GM12878 (cell line): ENCODE measurements at regions not wholly inside any gene's neighbourhood (a gene's known extent, or its start where the extent isn't known, plus 50 kb on each side); places are given as distances from the start of the nearest gene placed in this dataset.

Experiments used
- ATAC-seq: fragments of 200-7000 bp; cut with Tn5 transposase; 3 replicates; pipeline ENCODE4 v1.9.1; 2020; ENCODE audit warnings: mild to moderate bottlenecking, moderate library complexity
- BruUV-seq: library from RNA; stranded (reverse); fragments of 400-500 nt; replicated peaks from 2 replicates; lab custom pipeline; 2021; lab: Mats Ljungman, UMichigan
- CTCF ChIA-PET: fragments of 300-600 bp; sonication (Branson Sonifier 250); formaldehyde crosslinking; extraction: SDS; loops from one replicate; lab custom pipeline; 2021; ENCODE audit warnings: inconsistent platforms; lab: Yijun Ruan, JAX
- POLR2A ChIA-PET: fragments of 350-600 bp; formaldehyde crosslinking; extraction: SDS; loops from one replicate; lab custom pipeline; 2021; ENCODE audit warnings: inconsistent platforms; lab: Charles Lee
- RAD21 ChIA-PET: fragments of 300-600 bp; sonication (Branson Sonifier 250); formaldehyde crosslinking; loops from one replicate; lab custom pipeline; 2023; ENCODE audit warnings: antibody characterized with exemption; ENCODE audit not compliant: unreplicated experiment; lab: Charles Lee
- SMC1A ChIA-PET: fragments of 300-600 bp; sonication (Branson Sonifier 250); formaldehyde crosslinking; loops from one replicate; lab custom pipeline; 2023; ENCODE audit not compliant: unreplicated experiment, uncharacterized antibody; lab: Charles Lee
- DNase-seq: peaks from one replicate; pipeline ENCODE4 v3.0.0-alpha.2; 2011; ENCODE audit warnings: low read depth, low spot score
- FAIRE-seq: peaks from 3 replicates; lab custom pipeline; 2011; peaks lifted over from hg19 to GRCh38; lab: Jason Lieb, UNC
- H2AFZ ChIP-seq: 2 replicates; pipeline ENCODE4 v1.6.0; 2011; ENCODE audit warnings: low read depth, low read length, control low read depth; ENCODE audit not compliant: control insufficient read depth
- H3K27ac ChIP-seq: 2 replicates; pipeline ENCODE4 v1.5.1; 2011; ENCODE audit warnings: control low read depth; ENCODE audit not compliant: control insufficient read depth, insufficient read depth
- H3K27me3 ChIP-seq, 2 experiments: replicated peaks in 1 of 2; 2 replicates each; pipeline versions ENCODE4 v1.6.0 to v1.6.1; 2011; ENCODE audit warnings: low read length in 1 of 2; ENCODE audit not compliant: control insufficient read depth in 2 of 2, insufficient read depth in 2 of 2
- H3K36me3 ChIP-seq, 2 experiments: 2 replicates each; pipeline ENCODE4 v1.5.1; 2011; ENCODE audit warnings: low read length in 1 of 2; ENCODE audit not compliant: control insufficient read depth in 2 of 2, insufficient read depth in 2 of 2
- H3K4me1 ChIP-seq: 2 replicates; pipeline ENCODE4 v1.6.1; 2011; ENCODE audit warnings: mild to moderate bottlenecking, low read length, moderate library complexity, mixed read lengths; ENCODE audit not compliant: control insufficient read depth, insufficient read depth
- H3K4me2 ChIP-seq: 2 replicates; pipeline ENCODE4 v1.6.0; 2011; ENCODE audit warnings: control low read depth; ENCODE audit not compliant: control insufficient read depth, insufficient read depth
- H3K4me3 ChIP-seq: fragments of 200-600 bp; sonication (generic); 2 replicates; pipeline ENCODE4 v1.5.1; 2016
- H3K79me2 ChIP-seq: 2 replicates; pipeline ENCODE4 v1.6.0; 2011; ENCODE audit warnings: low read length; ENCODE audit not compliant: control insufficient read depth, insufficient read depth
- H3K9ac ChIP-seq: 2 replicates; pipeline ENCODE4 v1.8.0; 2011; ENCODE audit warnings: low read length, control low read depth, mixed read lengths; ENCODE audit not compliant: control insufficient read depth, insufficient read depth
- H3K9me3 ChIP-seq: replicated peaks from 3 replicates; pipeline ENCODE4 v1.5.1; 2011; ENCODE audit warnings: mild to moderate bottlenecking, low read length; ENCODE audit not compliant: control insufficient read depth, insufficient read depth
- H4K20me1 ChIP-seq: 2 replicates; pipeline ENCODE4 v1.6.0; 2011; ENCODE audit not compliant: control insufficient read depth, insufficient read depth
- BHLHE40 ChIP-seq, 2 experiments: fragments of 450-650 bp in 1 of 2; IDR thresholded peaks; 2 replicates each; pipeline ENCODE4 v1.6.1; 2011 to 2017; ENCODE audit warnings: low read depth in 2 of 2, borderline replicate concordance in 1 of 2, improper control_type of control experiment in 1 of 2, low read length in 1 of 2, mild to moderate bottlenecking in 1 of 2
- MEF2B ChIP-seq: fragments of 450-650 bp; IDR thresholded peaks from 2 replicates; pipeline ENCODE4 v1.6.1; 2018; ENCODE audit warnings: mild to moderate bottlenecking, moderate library complexity; ENCODE audit not compliant: partially characterized antibody, poor library complexity, severe bottlenecking
- NR2C2 ChIP-seq: IDR thresholded peaks from 2 replicates; pipeline ENCODE4 v1.6.1; 2011; ENCODE audit warnings: borderline replicate concordance, low read depth; ENCODE audit not compliant: control insufficient read depth, insufficient read length
- RAD21 ChIP-seq: IDR thresholded peaks from 2 replicates; pipeline ENCODE4 v1.6.1; 2011; ENCODE audit warnings: mild to moderate bottlenecking, low read depth, low read length, moderate library complexity; ENCODE audit not compliant: insufficient read depth
- SP1 ChIP-seq: IDR thresholded peaks from one replicate; pipeline ENCODE4 v1.6.1; 2011; ENCODE audit warnings: low read depth, low read length
- WGBS: methylation state at CpG from one replicate; pipeline ENCODE4 v1.1.6; 2016; ENCODE audit warnings: low lambda C conversion rate; ENCODE audit not compliant: insufficient replicate concordance, insufficient coverage; ENCODE audit errors: missing lambda C conversion rate; 5-methylcytosine and 5-hydroxymethylcytosine counted together
- in situ Hi-C: fragments of 300-500 bp; cut with MboI; formaldehyde crosslinking; loops from 9 replicates; pipeline ENCODE4 v1.14.3; 2018; ENCODE audit warnings: mixed read lengths
- intact Hi-C: fragments of 100-400 bp; cut with micrococcal nuclease; formaldehyde crosslinking; loops from one replicate; pipeline ENCODE4 v1.14.2; 2022; ENCODE audit not compliant: unreplicated experiment
- TF ChIP-seq, protein P1 (sequence below), 3 experiments: IDR thresholded peaks in 2 of 3; conservative IDR thresholded peaks in 1 of 3; 2 replicates each; pipeline ENCODE4 v1.5.1; 2011; ENCODE audit warnings: low read depth in 3 of 3, low read length in 3 of 3, mild to moderate bottlenecking in 3 of 3, control low read depth in 2 of 3, moderate library complexity in 2 of 3, inconsistent platforms in 1 of 3, mixed read lengths in 1 of 3; ENCODE audit not compliant: control insufficient read depth in 2 of 3, insufficient read depth in 1 of 3; ENCODE audit errors: extremely low read depth in 1 of 3

DNA sequence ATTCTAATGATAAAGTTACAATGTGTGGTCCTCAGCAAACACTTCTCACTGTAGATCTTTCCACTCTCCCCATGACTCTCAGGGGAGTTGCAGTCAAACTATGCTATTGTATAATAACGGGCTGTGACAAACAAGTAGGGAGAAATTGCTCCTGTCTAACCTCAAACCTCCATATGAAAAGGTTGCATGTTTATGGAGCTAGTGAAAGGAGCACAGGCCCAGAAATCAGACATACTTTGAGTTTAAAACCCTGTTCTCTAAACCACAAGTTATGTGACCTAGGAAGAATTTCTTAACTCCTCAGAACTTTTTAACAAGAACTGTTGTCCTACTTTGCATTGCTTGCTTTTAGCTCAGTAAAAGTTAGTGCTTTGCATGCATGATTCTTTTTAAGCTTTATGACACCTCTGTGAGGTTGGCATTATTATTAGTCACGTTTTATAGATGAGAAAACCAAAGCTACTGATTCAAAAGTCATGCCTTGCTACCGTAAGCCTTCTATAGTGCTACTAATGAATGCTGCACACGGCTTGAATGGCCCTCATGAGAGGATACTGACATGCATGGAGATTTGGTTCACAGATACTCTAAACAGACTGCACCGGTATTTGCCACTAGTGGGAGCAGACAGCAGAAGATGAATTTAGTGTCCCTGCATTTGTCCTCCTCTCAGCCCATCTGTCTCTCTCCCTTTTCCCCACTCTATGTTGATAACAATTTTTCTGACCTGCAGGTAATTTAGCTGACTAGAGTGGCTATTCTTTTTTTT is 129.5 kb upstream of the PCGF5 start:
- WGBS = 36% methylated on average over 5 of the region's 5 CpGs
- FAIRE-seq = no peak
- H4K20me1 ChIP-seq = no peaks in the 10 kb centered on the region
- H3K9ac ChIP-seq = no peak overlapping the region
- H3K27me3 ChIP-seq = no peaks in the 10 kb centered on the region
- TF ChIP-seq BHLHE40 (IDR thresholded peaks at IDR 0.05; ENCODE audit: borderline replicate concordance in 1 of 2, low read depth in 2 of 2, low read length in 1 of 2) = peak in 1 of 2 experiments; percentile 31; a peak in 1 of 4 replicates
- 0 out of 2 replicates have a peak, but pooled peaks have one; percentile 29 for TF ChIP-seq RAD21
- TF ChIP-seq, protein P1, sequence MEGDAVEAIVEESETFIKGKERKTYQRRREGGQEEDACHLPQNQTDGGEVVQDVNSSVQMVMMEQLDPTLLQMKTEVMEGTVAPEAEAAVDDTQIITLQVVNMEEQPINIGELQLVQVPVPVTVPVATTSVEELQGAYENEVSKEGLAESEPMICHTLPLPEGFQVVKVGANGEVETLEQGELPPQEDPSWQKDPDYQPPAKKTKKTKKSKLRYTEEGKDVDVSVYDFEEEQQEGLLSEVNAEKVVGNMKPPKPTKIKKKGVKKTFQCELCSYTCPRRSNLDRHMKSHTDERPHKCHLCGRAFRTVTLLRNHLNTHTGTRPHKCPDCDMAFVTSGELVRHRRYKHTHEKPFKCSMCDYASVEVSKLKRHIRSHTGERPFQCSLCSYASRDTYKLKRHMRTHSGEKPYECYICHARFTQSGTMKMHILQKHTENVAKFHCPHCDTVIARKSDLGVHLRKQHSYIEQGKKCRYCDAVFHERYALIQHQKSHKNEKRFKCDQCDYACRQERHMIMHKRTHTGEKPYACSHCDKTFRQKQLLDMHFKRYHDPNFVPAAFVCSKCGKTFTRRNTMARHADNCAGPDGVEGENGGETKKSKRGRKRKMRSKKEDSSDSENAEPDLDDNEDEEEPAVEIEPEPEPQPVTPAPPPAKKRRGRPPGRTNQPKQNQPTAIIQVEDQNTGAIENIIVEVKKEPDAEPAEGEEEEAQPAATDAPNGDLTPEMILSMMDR (IDR thresholded peaks at IDR 0.05 in 2 of 3, conservative IDR thresholded peaks at IDR 0.05 in 1 of 3; ENCODE audit: control insufficient read depth in 2 of 3, extremely low read depth in 1 of 3, insufficient read depth in 1 of 3, low read depth in 3 of 3, low read length in 3 of 3) = peak in 2 of 3 experiments; percentile 5 to 28; a peak in 2 of 6 replicates
- TF ChIP-seq NR2C2 = no peak
- TF ChIP-seq MEF2B = peak; percentile 9
- TF ChIP-seq SP1 = no peak
- H3K4me1 ChIP-seq = no peaks in the 10 kb centered on the region
- no peaks in the 10 kb centered on the region; the same call in 1 of the 3 replicates for H3K9me3 ChIP-seq
- H2AFZ ChIP-seq = no peak overlapping the region
- no peaks in the 10 kb centered on the region for H3K36me3 ChIP-seq
- BruUV-seq = no TSS peak
- in situ Hi-C loops (no loop called here), intact Hi-C loops (no loop called here)
- POLR2A ChIA-PET = no interaction called here
- CTCF ChIA-PET = interaction anchor here (0.7 to 6.3 kb wide), 10 partner anchors 9 to 208 kb away, joined by 3 to 149 read pairs (median 4); no protein-coding TSS in a partner anchor
- no peaks in the 10 kb centered on the region for H3K79me2 ChIP-seq
- no peak overlapping the region for H3K4me3 ChIP-seq
- RAD21 ChIA-PET = interaction anchor here (0.6 to 4.8 kb wide), 6 partner anchors 25 to 180 kb away, joined by 3 to 110 read pairs (median 5); no protein-coding TSS in a partner anchor
- peak; percentile 59 for ATAC-seq
- no peak overlapping the region for H3K4me2 ChIP-seq
- DNase-seq = no peak
- H3K27ac ChIP-seq = no peak overlapping the region
- SMC1A ChIA-PET = interaction anchor here (0.6 to 5.5 kb wide), 9 partner anchors 12 to 190 kb away, joined by 3 to 119 read pairs (median 3); no protein-coding TSS in a partner anchor
